ENCODE measurements at regions not wholly inside any gene's neighbourhood (a gene's known extent, or its start where the extent isn't known, plus 50 kb on each side); places are given as distances from the start of the nearest gene placed in this dataset.

DNA sequence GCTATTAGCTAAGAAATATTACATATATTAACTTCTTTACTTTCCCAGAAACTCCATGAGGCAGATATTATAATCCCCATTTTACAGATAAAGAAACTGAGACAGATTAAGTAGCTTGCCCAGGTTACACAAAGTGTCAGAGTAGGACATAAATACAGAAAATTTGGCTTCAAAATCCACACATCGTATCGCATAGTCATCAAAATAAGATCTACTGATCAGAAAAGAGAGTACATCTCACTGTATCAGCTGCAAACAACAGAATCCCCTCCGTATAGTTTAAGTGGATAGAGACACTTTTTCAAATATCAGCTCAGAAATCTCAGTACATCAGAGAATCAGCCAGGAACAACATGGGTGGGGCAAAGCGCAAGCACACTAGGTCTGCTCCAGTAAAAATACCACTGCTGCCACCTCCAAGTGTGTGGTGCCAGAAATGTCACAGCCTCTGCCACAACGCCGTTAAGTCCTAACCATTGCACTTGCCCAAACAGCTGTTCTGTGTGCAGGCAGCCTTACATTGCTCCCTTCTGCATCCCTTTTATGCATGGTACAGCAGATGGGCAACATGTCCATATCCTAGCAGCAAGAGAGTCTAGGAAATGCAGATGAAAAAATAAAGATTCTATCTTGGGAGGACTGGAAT, 204.8 kb downstream of the KLF12 start:
- FAIRE-seq, result no peak

DNA sequence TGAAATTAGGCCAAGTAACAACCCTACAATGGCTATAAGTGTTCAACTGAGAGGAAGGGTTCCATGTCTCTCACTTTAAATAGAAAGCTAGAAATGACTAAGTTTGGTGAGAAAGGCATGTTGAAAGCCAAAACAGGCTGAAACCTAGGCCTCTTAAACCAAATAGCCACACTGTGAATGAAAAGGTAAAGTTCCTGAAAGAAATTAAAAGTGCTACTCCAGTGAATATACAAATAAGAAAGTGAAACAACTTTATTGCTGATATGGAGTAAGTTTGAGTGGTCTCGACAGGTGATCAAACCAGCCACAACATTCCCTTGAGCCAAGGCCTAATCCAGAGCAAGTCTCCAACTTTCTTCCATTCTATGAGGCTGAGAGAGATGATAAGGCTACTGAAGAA, 209.6 kb downstream of the KLF12 start:
- no peak for FAIRE-seq

DNA sequence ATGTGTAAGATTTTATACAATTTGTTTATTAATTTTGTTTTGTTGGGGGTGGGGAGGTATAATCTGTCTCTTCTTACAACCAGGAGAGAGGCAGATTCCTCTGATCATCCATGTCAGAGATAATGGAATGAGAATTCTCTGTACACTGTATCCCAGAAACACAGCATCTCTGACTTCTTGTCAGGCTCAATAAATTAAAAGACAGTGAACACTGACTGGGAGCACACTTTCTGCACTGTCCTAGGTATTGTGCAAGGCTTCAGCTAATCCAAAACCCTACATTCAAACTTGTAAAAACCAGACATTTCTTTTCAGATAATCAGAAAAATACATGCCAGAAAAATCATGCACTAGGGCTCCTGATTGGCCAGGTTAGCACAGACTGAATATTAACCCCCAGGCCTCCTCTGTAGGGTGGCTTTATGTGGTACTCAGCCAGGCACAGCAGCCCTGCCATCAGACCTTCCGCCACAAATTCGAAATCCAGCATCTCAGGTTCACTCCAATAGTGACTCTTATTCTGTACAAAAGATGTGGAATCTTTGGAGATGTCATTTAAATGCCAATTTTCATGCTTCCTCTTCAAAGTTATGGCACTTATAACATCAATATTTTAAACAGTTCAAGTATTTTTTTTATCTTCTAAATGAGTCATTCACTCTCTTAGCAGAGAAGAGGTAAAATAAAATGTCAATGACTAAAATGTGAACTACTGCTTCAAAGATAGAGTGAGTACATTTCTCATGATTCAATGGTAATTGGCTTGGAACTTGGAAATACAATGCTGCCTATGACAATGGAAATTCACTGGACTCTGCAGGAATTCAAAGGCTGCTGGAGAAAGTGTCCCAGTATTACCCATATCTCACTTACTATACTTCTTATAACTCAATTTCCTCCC, 211.5 kb downstream of the KLF12 start:
- no peak for FAIRE-seq

DNA sequence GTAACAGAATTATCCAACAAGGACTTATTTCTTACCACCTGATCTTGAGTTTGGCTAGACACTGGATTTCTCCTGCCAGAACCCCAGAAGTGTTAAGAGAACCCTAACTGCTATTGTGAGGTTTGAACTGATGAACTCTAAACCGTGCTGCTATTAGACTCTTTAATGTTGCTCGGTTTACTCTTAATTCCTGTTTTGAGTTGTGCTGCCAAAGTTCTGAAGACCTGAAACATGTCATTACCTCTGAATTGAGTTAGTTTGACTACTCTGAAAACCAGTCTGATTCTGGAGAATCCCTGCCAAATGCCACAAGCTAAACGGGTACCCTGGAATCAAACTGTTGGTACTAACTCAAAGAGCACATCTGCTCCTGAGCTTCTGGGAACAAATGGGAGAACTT, 215.5 kb downstream of the KLF12 start:
- no peak for FAIRE-seq

DNA sequence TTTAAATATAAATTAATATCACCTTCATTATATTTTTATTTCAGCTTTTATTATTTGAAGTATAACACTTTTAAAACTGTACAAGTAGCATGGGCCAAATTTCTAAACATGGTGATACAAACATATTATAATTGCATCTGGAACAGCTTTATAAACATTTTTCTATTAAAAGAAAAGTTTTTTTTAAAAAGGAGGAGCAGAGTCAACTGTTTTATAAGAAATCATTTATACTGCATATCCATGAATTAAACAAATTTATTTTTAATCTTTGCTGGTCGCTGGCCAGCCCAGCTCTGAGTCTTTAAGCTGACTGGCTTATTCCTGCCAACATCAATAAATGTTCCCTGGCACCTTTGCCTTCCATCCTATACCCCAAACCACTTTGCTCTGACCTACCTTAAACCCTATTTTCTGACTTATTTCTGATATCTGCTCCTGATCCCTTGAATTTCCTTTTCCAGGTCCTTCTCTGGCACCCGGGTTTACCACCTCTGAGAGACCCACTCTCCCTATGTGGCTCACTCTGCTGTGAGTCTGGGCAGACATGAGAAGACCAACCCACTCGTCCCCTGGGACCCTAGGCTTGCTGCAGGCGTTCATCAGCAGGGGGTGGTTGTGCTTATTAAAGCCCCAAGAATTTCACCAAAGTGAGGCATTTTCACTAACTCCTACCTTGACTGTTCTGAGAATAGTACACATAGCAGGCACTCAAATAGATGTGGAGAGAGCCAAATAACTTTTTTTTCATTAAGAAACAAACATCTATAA, 220.3 kb downstream of the KLF12 start:
- no peak for FAIRE-seq

DNA sequence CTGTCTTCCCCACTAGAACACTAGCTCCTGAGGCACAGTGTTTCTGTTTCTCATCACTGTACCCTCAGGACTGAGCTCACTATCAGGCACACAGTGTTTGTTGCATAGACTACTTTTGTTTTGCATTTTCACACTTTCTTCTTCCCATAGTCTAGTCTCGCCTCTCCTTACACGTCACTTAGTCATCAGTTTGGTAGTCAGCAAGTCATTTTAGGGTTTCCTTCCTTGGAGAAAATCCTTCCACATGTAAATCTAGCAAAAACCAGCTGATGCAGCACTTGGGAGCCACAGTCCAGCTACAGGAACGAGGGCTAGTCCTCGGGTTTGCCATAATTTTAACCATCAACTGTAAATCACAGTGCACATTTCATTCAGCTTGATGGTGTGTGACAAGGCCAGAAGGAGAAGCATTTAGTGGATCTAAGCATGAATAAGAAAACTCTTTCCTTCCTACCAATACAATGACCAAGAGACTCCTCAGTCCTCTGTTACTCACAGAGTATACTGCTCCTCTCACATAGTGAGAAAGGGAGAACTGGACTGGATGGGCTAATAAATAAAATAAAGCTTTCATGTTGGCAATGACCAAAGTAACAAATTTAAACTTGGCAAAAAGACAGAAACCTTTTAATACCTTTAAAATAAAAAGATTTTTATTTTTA, 221.0 kb downstream of the KLF12 start:
- FAIRE-seq, result no peak

DNA sequence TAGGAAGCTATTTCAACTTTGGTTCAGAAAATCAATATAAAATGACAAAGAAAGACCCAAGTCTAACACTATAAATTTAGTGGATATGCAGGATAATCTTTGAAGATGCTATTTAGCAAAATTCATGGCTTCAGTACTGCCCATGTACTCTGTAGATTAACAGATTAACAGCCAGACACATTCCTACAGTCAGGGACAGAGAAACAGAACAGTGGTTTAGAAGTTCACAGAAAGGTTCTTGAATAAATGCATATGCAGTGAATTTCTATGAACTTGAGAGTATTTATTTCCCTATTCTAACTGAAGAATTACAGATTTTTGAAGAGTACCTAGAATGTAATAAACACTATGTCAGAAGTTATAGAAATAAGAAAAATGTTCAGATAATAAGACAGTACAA, 222.8 kb downstream of the KLF12 start:
- FAIRE-seq, result no peak

DNA sequence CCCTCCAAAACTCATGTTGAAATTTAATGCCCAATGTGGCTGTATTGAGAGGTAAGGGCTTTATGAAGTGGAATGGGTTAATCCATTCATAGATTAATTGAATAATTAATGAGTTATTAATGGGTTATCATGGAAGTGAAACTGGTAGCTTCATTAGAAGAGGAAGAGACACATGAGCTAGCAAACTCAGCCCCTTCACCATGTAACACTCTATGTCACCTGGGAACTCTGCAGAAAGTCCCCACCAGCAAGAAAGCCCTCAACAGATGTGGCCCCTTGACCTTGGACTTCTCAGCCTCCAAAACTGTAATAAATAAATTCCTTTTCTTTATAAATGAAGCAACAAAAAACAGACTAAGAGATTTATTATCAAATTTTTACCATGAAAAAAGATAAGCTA, 223.5 kb downstream of the KLF12 start:
- FAIRE-seq, result no peak

DNA sequence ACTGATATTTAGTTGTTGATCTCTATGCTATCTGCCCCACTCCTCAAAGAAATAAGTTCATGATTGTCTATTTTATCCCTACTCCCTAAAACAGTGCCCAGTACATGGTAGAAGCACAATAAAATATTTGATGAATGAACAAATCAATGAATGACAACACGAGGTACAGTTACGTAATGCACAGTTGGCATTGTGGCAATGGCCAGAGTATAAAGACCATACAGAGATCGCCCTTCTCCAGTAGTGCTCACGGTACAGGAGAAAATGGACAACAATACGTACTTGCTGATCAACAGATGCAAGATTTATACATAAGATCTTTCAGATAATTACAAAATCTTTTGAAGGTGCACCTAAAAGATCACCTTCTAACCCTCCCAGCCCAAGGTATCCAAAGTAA, 225.4 kb downstream of the KLF12 start:
- no peak for FAIRE-seq

DNA sequence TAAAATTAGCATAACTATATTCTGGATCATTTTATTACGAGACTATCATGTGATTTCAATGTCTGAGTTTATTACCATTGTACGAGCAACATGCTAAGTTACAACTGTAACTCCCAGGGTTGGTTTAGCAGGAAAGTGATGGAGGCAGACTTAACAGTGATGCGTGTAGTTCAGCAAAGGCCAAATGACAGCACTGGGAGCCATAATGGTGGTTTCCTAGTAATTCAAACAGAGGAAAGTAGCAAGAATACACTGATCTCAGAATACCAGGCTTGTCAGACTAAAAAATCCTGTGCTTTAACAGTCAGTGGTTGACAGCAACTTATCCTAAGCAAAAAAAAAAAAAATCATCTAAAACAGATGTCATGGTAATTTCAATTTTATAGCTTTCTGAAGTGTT, 229.6 kb downstream of the KLF12 start:
- FAIRE-seq, result no peak

DNA sequence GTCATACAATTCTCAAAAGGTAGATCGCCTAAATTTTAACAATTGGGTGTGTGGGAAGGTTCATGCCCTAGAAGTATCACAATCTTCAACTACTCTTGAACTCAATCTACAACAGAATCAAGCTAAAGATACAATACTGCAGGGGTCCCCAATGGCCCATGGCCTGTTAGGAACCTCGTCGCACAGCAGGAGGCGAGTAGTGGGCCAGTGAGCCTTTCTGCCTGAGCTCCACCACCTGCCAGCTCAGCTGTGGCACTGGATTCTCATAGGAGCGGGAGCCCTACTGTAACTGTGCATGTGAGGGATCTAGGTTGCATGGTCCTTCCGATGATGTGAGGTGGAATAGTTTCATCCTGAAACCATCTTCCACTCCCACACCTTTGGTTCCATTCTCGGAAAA, 230.6 kb downstream of the KLF12 start:
- no peak for FAIRE-seq

DNA sequence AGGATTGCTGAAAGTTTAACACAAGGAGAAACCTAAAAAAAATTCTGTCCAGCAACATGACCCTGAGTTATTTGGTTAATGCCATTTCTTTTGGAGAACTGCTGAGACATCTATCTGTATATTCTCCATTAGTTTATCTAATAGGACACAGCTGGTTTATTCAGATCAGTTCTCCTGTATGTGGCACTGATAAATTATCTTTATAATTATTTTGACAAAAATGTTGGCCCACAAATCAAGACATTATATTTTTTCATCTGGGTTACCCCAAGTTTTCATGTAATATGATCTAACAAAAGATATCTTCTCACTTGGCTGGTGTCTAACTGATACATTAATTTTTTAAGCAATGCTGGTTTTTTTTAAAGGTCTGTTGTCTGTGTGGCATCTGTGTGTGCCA, 231.4 kb downstream of the KLF12 start:
- FAIRE-seq, result no peak

DNA sequence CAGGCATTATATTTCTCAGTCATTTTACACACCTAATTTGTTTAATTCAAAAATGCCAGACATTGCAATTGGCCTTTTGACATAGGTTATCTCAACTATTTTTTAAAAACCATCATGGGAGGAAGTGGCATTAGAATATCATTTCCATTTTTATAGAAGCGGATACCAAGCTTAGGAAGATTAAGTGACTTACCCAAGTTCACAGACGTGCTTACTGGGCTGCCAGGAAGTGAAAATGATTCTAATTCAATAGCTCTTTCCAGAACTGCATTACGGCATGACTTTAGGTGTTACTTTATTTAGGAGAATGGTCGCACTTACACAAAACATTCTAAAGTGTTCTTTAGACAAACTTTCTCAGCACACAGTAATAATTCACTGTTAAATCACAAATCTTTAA, 231.9 kb downstream of the KLF12 start:
- FAIRE-seq, result no peak

DNA sequence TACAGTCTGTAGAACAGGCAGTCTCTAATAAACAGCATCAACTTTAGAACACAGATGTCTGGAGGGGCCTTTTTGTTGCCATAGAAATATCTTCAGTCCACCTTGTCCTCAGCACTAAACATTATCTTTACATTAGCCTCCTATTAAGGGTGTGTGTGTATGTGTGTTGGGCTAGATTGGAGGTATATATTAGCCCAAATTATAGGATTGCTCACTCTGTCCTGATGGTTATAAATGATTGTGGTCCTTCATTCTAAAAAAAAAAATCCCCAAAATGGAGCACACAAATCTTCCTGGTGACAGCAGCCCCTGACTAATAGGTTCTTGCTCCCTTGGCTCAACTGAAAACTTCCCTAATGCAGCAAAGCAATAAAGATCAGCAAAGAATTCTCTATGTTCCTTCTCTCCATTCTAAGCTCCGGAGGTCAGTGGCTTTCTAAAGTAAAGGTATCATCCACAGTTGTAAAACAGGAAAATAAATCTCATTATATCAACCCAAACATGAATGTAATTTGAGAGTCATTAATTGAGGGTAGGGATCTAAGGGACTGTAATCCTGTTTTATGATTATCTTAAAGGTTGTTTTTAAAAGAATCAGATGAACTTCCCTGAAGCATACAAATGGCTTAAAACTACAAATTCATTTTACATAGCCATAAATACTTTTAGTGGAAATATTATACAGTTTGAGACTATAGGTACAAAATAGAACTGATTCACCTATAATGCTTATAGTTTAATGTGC, 232.7 kb downstream of the KLF12 start:
- no peak for FAIRE-seq

DNA sequence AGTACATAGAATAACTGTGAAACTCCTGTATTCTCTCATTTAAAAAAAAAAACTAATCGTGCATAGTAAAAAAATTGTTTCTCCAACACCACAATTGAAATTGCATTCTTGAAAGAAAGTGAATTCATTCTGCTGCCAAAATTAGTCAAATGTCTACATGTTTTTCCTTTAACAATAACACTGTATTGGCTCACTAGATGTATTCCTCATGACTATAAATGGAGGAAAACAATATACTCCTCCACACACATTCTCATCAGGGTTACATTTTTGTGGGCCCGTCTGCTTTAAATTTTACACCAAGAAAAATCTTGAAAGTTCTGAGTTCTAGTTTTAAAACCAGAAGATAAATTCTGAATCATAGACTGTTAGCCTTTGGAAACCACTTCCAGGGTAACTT, 233.6 kb downstream of the KLF12 start:
- FAIRE-seq, result no peak

DNA sequence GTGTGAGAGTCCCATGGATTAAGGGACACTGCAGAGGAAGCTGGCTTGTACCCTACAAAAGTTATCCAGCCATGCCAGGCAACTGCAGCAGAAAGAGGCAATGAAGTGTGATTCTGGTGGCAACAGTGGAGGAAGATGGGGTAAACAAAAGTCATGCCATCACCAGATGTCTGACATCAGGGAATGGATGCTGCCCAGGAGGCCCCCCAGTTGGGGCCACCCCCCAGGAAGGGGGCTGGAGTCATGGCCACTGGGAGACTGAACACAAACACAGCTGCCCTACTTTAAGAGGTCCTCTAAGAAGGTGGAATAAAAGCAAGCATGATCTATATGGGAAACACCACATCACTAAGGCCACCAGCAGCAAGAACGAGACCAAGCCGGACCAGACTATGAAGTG, 235.3 kb downstream of the KLF12 start:
- no peak for FAIRE-seq

DNA sequence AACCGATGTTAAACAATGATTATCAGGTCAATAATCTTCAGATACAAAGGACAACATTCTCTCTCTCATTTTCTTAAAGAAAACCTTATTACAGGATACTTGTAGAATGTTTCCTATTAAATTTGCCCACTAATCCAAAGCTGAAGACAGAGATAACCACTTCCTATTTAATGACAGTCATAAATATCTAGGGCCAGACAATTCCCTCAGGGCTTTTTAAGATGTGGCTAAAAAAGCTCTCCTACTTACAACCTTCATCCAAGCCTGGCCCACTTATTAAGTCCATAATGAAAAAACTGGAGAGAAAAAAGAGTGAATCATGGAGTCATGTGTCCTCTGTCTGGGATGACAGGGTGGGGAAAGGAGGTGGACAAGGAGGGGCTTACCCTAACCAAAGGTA, 235.9 kb downstream of the KLF12 start:
- no peak for FAIRE-seq

DNA sequence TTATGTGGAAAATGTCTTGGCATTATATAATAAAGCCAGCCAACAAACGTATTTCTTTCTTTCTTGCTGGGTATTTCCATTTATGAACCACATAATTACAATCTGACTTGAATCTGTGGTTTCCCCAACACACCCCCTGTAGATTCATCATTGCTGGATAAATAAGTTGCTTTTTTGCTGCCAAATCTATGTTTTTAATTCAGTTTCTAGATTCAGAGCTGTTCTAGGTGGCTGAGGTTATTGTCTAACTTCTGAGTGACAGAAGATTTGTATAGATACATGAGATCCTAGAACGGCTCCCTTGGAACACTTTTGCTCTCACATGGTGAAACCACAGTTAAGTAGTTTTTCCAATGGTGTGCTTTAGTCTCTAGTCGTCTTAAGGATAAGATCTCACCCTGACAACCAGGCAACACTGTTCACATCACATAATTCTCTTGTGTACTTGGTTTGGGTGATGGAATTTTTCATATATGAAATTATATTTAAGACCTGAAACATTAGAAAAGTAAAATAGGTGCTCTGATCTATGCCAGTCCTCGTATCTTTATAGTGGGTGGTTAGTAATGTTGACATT, 239.1 kb downstream of the KLF12 start:
- FAIRE-seq, result no peak

DNA sequence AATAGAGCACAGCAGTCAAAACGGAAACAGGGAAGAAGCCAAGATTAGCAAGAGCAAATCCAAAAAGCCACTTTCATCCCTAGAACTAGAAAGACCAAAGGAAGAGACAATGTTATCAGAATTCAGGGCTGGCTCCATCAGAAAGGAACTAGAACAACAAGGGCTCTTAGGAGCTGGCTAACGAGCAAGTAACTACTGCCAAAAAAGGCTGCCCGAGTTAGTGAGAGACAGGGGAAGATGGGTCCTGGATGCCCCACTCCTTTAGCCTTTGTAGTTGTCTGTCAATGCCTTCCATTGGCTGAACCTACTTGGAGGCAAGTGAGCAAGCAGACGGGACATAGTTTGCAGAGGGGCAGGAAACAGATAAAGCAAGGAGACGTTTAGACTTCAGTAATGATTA, 240.4 kb downstream of the KLF12 start:
- no peak for FAIRE-seq

DNA sequence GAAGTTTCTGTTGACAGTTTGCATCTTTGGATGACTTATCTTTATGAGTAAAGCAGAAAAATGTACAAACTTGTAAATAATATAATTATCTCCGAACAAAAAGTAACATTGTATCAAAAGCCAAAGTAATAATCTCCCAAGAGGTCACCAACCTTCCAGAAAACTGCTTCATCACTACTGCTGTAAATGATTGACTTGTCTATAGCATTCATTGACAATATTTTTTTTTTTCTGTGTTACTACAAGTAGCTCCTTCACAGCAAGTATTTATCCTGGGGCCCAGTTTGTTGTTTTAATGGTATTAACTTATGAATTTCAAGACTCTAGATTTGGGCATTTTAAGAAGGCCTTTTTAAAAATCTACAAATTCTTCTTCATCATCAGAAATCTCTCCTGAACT, 242.4 kb downstream of the KLF12 start:
- FAIRE-seq, result no peak

DNA sequence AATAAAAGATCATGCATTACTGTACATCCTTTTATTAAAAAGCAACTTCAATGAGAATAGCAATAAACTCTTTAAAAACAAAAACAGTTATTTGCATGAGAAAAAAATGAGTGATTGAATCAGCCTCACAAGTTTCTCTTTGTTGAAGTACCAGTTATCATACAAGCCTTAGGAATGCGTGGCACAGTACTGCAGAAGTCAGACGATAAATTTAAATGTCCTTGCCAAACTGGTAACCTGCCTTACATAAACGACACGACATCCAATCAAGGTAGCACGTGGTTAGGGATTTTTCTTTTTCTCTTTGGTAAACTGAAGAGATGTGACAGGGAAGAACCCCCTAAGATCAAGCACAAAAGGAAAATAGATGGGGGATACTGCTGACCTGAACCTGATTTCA, 251.0 kb downstream of the KLF12 start:
- no peak for FAIRE-seq

DNA sequence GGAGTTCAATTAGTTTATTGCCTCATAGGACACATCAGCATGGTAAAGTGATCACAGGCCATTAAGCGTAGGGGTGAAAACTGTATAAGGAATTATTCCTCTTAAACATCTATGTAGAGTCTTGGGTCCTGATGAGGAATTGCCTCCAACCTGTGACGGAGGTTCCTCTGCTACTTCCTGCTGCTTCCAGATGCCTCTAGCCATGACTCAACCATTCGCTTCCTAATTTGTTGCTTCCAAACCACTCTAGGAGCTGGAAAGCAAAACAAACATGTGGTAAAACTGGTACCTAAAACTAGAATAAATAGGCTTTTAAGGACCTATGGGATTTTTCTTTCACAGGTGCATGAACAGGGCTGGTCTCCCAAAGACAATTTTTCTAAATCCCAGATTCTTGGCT, 253.8 kb downstream of the KLF12 start:
- FAIRE-seq, result no peak
